ENCODE measurements at regions not wholly inside any gene's neighbourhood (a gene's known extent, or its start where the extent isn't known, plus 50 kb on each side); places are given as distances from the start of the nearest gene placed in this dataset.
"Not testable (repeated sequence)": the region's sequence is repeated elsewhere in the genome, so short reads cannot be mapped to it uniquely, and the experiment has no call there.

DNA sequence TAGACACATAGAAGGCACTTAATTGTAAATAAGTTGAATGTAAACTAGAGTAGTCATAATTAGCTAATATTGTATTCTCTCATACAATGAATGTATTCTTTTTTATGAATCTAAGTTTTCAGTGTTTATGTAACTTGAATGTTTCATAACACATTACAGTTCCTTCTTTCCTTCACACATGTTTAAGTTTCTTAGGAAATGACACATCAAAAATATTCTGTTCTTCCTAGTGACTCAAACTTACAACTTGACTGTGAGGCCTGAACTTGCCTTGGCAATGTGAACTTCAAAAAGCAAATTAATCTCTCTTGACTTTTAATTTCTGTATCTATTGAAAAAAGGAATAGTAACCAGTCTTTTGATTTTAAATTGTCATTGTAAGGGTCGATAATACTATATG, 700.1 kb downstream of the KCNT2 start:
- no peak for DNase-seq

DNA sequence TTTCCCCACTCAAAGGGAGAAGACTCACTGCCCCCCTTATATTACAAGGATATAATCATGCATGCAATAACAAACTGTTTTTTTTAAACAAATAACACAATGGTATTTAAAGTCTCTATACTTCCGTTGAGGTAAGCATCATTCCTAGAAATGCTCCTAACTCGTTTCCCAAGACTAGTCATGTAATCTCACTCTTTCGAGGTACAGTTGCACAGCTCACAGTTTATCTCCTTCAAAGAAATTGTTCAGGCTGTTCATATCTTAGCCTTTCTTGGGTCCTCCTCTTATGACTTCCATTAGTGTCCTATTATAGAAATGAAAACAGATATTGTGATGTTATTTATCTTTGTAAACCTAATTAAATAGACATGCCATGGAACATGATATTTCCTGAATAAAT, 705.0 kb downstream of the KCNT2 start:
- DNase-seq, result no peak

DNA sequence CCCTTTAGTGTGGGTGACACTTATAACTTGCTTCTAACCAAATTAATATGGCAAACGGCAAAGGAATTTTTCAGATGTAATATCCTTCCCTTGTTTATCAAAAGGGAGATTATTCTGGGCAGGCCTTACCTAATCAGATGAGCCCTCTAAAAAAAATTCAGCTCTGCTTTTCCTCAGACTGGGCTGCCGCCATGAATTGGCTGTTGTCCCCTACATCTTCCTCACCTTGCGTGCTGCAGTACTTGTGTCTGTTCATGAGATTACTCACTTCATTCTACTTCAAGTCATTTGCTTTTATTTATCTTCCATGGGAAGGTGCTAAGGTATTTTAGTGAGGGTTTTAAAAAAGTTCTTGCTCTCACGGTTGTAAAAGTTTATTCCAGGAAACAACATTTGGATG, 705.5 kb downstream of the KCNT2 start:
- DNase-seq, result no peak

DNA sequence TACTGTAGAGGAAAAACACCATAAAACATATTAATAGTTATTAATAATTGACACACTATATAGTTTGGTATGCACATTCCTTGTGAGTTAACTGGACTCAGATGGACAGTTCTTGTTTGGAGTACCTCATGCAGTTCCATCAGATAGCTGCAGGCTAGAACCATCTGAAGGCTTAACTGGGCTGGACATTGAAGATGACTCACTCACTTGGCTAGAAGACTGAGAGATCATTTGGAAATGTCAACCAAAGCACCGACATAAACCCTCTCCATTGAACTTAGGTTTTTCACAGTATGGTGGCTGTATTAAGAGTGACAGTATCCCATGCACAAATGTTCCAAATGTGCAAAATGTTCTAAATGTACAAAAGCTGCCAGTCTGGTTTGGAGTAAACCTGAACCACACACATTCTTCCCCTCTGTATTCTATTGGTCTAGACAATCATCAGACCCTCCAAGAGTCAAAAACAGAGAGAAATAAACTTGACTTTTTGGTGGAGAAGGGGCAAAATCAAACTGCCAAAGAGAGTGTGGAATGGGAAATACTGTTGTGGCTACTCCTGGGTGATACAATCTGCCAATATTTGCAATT, 708.4 kb downstream of the KCNT2 start:
- no peak for DNase-seq

DNA sequence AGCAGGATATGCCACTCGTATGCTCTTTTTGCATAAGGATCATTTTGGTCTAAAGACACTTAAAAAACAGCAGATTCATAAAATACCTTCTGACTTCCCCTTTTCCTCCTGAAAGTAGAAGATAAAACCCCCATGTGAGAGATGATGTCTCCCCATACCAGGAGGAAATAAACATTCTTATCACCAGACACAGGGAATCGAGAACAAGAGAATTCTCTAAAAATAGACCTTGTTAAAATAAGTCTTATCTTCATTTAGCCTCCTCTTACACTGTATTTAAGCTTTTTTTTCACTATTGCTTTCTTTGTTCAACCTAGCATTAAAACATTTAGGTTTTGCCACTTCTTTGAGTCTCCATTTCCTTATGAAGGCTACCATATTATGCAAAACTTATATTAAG, 709.3 kb downstream of the KCNT2 start:
- no peak for DNase-seq

DNA sequence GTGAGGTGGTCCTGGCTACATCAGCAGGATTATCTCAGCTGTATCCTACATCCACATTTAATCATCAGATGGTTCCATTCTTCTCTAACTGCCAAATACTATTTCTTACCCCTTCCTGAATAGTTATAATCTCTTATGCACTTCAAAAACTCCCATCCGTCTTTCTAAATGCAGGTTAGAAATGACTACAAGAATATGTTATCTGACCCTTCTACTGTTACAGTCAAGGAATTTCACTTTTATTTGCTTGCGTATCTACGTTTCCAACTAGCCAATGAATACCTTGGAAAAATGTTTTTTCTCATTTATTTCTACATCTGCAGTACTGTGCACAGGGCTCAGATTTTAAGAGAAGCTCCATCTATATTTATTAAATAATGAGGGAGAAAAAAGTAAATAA, 709.9 kb downstream of the KCNT2 start:
- no peak for DNase-seq

DNA sequence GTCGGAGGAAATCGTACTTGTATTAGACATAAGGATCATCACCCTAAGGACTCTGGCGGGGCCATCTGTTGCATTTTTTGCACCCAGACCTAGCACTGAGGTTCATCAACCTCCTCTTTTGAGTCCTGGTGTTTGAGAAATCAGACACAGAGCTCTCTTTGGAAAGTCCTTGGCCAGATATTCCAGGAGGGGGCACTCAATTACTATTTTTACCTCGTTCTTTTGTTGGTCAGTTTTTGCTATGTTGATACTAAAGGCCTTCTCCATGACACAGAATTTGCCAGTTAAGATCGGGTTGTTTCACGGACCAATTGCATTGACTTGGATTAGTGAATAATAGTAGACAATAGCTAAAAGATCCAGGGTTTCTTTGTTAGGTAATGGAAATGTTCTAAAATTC, 711.2 kb downstream of the KCNT2 start:
- no peak for DNase-seq

DNA sequence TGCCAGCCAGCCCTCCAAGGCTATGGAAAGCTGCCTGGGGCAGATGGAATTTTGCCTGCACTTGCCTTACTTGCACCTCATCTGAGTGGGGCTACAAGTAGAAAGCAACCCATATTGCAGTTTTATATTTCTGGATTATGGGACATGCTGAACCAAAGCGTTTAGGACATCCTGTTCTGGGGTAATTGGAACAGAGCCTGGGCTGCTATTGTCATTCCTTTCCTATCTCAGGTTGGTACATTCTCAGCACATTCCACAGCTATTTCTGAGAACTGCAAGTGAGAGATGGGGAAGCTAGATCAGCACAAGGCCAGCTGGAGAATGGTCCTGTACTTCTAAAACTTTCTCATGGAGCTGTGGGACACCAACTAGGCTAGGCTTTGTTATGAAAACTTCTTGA, 713.8 kb downstream of the KCNT2 start:
- no peak for DNase-seq

DNA sequence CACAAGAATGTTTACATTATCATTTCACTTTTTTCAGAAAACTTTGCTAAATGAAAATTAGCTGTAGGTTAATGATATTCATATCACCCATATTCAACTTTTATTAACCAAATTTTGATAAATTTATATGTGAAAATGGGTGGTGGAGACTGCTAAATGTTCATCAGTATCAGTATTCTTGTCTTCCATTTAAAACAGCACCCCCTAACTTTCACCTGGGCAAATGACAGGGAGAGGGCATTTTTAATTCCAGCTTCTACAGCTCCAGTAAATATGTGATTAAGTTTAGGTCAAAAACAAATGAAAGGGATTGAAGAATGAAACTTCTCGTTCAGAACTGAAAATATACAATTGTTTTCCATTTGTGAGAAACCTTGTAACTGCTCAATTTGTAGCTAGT, 722.2 kb downstream of the KCNT2 start:
- no peak for DNase-seq

DNA sequence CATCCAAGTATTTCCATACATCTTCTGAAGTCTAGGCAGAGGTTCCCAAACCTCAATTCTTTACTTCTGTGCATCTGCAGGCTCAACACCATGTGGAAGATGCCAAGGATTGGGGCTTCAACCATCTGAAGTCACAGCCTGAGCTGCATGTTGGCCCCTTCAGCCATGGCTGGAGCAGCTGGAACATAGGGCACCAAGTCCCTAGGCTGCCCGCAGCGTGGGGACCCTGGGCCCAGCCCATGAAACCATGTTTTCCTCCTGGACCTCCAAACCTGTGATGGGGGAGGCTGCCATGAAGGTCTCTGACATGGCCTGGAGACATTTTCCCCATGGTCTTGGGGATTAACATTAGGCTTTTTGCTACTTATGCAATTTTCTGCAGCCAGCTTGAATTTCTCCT, 729.8 kb downstream of the KCNT2 start:
- DNase-seq, result no peak

DNA sequence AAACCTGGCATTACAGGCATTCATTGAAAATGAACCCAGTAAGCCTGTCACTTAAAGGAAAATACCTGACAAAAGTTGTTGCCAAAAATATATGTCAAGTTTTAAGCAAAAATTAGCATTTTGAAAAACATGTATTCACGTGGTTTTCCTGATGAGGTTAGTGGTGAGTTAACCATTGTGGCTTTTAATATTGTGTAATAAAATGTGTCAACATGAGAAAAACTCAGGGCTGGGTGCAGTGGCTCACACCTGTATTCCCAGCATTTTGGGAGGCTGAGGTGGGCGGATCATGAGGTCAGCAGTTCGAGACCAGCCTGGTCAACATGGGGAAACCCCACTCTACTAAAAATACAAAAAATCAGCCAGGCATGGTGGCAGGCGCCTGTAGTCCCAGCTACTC, 731.4 kb downstream of the KCNT2 start:
- no peak for DNase-seq

DNA sequence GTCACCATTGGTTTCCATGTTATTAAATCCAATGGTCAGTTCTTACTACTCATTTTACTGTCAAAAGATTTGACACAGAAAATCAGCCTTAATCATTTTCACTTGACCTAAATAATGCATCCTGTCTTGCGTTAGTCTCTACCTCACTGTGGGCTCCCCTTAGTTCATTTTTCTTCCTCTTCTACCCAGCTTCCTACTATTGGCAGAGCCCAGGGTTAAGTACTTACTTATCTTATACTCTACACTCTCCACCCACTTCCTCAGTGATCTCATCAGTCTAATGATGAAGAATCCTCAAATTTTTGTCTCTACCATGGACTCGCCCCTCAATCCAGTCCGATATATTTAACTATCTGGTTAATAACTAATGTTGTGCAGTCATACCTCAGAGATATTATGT, 735.9 kb downstream of the KCNT2 start:
- no peak for DNase-seq

DNA sequence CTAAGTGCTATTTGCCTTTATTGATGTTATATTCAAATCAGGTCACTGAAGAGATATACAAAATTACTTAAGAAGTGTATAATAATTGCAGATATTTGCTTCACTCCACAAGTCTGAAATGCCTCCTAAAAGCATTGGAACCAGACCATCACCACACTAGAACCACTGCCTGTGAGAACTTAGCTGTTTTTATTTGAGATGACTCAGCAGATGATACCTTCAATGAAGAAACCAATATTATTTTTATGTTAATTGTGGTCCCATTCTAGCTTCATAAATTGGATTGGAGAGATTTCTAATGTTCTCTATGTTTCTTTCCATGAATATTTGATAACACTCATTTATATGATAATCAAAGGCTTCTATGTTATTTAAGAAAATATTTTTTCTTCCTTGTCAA, 740.6 kb downstream of the KCNT2 start:
- no peak for DNase-seq

DNA sequence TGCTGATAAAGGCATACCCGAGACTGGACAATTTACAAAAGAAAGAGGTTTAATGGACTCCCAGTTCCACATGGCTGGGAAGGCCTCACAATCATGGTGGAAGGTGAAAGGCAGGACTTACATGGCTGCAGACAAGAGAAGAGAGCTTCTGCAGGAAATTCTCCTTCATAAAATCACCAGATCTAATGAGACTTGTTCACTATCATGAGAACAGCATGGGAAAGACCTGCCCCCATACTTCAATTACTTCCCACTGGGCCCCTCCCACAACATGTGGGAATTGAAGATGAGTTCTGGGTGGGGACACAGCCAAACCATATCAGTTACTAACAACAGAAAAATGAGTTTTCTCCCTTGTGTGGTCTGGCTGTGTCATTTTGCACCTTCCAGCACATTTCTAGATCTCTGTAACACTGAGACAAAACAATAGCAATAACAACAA, 741.4 kb downstream of the KCNT2 start:
- DNase-seq, result no peak

DNA sequence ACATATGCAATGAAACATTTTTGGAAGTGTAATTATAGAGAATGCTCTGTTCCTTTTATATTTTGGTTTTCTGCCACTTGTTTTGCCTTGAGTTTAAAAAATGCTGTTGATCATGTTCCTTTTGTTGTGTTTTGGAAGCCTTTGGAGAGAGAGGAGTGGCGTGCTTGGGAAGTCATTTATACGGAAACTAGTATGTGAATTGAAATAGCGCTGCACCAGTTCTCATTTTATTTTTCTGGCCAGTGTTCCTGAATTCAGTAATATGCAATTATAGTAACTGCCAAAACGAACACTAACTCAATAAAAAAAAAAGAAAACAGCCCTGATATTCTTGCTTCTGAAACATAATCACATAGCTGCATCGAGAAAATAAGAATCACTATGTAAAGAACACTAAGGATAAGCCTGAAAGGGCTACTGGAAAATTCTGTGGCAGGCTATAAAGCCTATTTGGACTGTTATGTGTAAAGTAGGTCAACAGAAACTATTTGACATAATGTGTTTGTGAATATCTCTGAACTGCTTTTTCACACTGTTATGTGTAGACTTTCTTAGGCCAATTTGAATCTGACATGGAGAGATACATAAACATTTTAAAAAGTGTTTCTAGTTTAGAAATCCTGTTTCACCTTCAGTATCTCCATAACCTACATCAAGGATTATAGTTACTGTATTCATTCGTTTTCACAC, 742.0 kb downstream of the KCNT2 start:
- DNase-seq, result no peak

DNA sequence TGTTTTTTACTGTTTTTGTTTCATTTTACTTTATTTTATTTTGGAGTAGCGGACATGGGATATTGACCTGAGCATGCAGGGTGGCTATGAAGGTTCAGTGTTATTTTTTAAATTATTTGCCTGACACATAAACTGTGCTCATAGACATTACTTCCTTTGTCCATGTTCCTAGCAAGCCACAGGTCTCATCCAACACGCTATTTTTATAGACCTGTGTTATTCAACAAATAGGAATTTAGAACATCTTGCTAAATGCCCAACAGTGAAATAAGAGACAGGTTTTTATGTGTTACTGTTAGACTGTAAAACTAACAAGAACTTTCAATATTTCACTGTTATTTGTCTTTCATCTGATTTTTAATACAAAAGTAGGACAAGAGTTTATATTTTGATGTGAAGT, 756.4 kb downstream of the KCNT2 start:
- DNase-seq, result no peak

DNA sequence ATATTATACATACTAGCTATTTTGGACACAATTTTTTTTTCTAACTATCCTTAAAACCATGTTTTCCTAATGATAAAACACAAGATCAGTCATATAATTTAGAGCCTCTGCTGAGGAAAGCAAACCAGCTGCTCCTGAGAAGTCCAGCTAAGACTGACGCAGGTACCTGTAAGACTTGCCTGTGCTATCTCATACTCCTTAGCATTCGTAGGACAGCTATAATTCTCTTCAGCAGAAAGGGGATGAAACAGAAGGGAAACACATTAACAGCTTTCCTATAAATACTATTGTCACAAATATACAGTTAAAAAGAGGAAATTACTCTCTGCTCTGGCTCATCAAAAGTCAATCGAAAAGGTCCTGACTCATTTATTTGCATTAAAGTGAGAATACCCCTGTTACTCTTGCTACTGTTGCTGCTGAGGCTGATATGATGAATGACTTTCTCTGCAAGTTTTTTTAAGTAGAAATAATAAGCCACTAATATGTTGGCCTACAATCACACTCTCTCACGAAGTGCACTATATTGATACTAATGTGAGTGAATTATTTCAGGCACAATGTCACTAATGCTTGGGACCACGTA, 757.1 kb downstream of the KCNT2 start:
- DNase-seq, result no peak

DNA sequence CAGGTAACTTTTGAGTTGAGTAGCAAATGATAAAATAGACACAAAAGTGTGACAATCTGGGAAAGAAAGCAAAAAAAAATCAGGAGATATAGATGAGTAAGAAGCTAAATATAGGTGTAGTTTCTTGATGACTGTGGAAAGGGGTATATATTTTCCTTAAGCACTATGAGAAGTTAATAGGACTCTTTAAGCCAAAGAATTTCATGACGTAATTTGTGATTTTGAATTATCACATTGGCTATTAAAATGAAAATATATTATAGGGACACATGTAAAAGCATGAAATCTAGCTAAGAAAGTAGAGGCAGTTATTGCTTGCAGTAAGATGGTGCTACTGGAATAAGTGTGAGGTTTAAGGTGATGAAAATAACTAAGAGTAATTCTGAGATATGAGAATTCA, 759.1 kb downstream of the KCNT2 start:
- no peak for DNase-seq

DNA sequence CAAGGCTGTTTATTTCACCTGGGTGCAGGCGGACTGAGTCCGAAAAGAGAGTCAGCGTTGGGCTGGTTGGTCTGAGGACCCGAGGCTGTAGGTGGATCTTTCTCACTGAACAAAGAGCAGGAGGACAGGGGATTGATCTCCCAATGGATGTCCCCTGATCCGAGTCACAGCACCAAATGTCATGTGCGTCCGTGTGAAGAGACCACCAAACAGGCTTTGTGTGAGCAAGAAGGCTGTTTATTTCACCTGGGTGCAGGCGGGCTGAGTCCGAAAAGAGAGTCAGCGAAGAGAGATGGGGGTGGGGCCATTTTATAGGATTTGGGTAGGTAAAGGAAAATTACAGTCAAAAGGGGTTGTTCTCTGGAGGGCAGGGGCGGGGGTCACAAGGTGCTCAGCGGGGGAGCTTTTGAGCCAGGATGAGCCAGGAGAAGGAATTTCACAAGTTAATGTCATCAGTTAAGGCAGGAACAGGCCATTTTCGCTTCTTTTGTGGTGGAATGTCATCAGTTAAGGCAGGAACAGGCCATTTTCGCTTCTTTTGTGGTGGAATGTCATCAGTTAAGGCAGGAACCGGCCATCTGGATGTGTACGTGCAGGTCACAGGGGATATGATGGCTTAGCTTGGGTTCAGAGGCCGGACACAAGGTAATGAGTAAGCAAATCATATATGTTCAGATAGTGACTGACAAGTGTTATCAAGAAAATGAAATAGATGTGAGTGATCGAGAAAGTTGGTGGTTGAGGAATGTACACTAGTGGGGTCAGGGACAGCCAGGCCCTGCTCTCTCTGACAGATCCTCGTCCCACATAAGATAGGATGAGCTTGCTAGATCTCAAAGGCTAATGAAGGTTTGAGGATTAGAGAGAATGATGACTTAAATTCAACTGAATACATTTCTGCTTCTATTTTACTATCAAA, 760.0 kb downstream of the KCNT2 start:
- DNase-seq, result not testable (repeated sequence)

DNA sequence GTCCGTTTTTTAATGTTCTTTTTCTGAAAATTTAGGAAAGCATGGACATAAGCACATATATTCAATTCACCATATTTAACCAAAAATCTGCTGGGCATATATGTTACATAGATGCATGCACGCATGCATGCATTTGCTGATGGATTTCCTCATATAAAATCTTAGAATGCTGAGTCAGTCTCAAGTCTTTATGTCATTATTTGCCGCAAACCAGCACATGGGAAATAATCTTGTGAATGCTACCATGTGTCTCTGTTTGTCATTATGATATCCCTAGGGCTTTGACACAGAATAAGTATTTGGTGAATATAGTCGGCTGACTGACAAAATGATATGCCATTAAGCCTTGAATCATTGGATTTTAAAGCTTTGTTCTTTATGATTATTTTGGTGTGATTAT, 776.5 kb downstream of the KCNT2 start:
- no peak for DNase-seq

DNA sequence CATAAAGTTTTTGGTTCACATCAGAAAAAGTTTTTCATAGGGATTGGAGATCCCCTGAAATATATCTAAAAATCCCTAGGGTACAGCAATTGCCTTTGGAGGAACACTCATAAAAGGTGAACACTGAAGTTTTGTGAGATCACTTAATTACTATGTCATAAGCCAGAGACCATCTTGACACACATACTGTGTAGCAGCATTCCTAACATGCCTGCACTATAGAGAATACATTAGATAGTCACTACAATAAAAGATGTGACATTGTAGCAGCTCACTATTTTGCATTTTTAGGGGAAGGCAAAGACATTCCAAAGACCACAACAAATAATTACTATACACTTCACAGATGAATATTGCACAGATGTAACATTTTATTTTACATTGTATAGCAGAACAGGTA, 779.9 kb downstream of the KCNT2 start:
- DNase-seq, result no peak

DNA sequence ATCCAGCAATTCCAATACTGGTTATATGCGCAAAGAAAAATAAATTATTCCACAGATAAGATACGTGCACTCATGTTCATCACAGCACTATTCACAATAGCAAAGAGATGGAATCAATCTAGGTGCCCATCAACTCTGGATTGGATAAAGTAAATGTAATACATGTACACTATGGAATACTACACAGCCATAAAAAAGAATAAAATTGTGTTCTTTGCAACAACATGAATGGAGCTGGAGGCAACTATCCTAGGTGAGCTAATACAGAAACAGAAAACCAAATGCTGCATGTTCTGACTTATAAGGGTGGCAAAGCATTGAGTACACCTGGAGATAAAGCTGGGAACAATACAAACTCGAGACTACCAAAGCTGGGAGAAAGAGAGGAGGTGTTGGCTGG, 787.3 kb downstream of the KCNT2 start:
- no peak for DNase-seq

DNA sequence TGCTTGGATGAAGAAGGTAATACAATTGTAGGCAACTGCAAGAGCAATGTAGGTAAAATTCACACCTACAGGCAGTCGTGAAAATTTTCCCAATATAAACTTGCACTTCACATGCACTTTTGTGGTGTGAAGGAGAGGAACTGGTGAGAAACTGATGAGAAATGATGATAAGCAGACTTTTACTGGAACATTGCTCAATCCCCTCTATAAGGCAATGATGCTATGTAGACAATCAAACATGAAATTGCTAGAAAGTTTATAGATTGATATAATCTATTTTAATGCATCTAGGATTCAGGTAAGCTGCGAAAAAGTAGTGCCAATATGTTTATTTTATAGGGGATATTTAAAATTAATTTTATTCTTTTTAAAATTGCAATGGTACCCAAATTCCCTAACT, 802.2 kb downstream of the KCNT2 start:
- DNase-seq, result no peak

DNA sequence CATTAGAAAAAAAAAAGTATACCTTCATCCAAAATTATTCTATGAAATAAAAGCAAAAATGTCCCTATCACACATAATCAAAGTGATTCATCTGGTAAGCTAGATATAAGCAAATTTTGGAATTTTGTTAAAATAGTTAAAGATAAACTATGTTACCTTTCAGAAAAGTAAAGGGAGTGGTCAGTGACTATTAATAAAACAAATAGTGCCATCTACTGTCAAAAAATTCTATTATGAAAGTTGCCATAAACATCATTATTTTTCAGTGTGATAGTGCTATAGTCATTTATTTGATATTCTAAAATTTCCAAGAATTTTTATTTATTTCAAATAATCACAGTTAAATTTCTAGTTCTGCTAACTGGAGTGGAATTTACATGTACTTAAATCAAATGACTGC, 803.7 kb downstream of the KCNT2 start:
- no peak for DNase-seq
